H9 (cell line): ENCODE measurements at regions not wholly inside any gene's neighbourhood (a gene's known extent, or its start where the extent isn't known, plus 50 kb on each side); places are given as distances from the start of the nearest gene placed in this dataset.

Experiments used
- DNase-seq: peaks from one replicate; pipeline ENCODE4 v3.0.0-alpha.2; 2017
- H2AFZ ChIP-seq: one replicate; pipeline ENCODE4 v1.6.1; 2013; ENCODE audit warnings: mild to moderate bottlenecking, low read length, control low read depth, moderate library complexity
- H2AK5ac ChIP-seq: 2 replicates; pipeline ENCODE4 v1.6.1; 2013; ENCODE audit warnings: low read length, control low read depth, mixed read lengths; ENCODE audit not compliant: insufficient read length
- H2BK120ac ChIP-seq: one replicate; pipeline ENCODE4 v1.6.1; 2013; ENCODE audit warnings: low read depth, mild to moderate bottlenecking, low read length, control low read depth, inconsistent platforms; ENCODE audit not compliant: poor library complexity, severe bottlenecking
- H2BK12ac ChIP-seq: 2 replicates; pipeline ENCODE4 v1.6.1; 2013; ENCODE audit warnings: low read length, control low read depth, mixed read lengths, low read depth; ENCODE audit not compliant: insufficient read length
- H2BK15ac ChIP-seq: 2 replicates; pipeline ENCODE4 v1.6.1; 2013; ENCODE audit warnings: low read depth, low read length, control low read depth
- H2BK20ac ChIP-seq: one replicate; pipeline ENCODE4 v1.6.1; 2013; ENCODE audit warnings: low read depth, mild to moderate bottlenecking, low read length, control low read depth, inconsistent platforms; ENCODE audit not compliant: poor library complexity, severe bottlenecking
- H2BK5ac ChIP-seq: 2 replicates; pipeline ENCODE4 v1.6.1; 2013; ENCODE audit warnings: low read length, control low read depth, mixed read lengths; ENCODE audit not compliant: insufficient read length
- H3K14ac ChIP-seq: 2 replicates; pipeline ENCODE4 v1.6.1; 2013; ENCODE audit warnings: low read length, control low read depth; ENCODE audit not compliant: insufficient read depth
- H3K18ac ChIP-seq: 2 replicates; pipeline ENCODE4 v1.6.1; 2013; ENCODE audit warnings: low read depth, mild to moderate bottlenecking, mixed read lengths, low read length, control low read depth; ENCODE audit not compliant: insufficient read length
- H3K23ac ChIP-seq: 2 replicates; pipeline ENCODE4 v1.6.1; 2013; ENCODE audit warnings: low read length, control low read depth, mixed read lengths, low read depth; ENCODE audit not compliant: insufficient read length
- H3K23me2 ChIP-seq: 2 replicates; pipeline ENCODE4 v1.6.1; 2013; ENCODE audit warnings: low read depth, mild to moderate bottlenecking, mixed read lengths, low read length, control low read depth; ENCODE audit not compliant: insufficient read length, poor library complexity, severe bottlenecking
- H3K27ac ChIP-seq: 2 replicates; pipeline ENCODE4 v1.5.1; 2013; ENCODE audit warnings: low read length, control low read depth, mixed read lengths, low read depth; ENCODE audit not compliant: insufficient read length
- H3K27me3 ChIP-seq: 2 replicates; pipeline ENCODE4 v1.6.1; 2013; ENCODE audit warnings: low read length, control low read depth, inconsistent platforms; ENCODE audit not compliant: insufficient read depth
- H3K4ac ChIP-seq: 2 replicates; pipeline ENCODE4 v1.6.1; 2013; ENCODE audit warnings: low read depth, mild to moderate bottlenecking, control low read depth, inconsistent platforms, low read length, moderate library complexity
- H3K4me1 ChIP-seq: 2 replicates; pipeline ENCODE4 v1.6.1; 2013; ENCODE audit warnings: low read length, control low read depth, inconsistent platforms; ENCODE audit not compliant: insufficient read depth
- H3K4me2 ChIP-seq: 2 replicates; pipeline ENCODE4 v1.6.1; 2013; ENCODE audit warnings: low read length, control low read depth, mixed read lengths; ENCODE audit not compliant: insufficient read length, insufficient read depth
- H3K56ac ChIP-seq: 2 replicates; pipeline ENCODE4 v1.6.1; 2013; ENCODE audit warnings: low read depth, mild to moderate bottlenecking, mixed read lengths, low read length, control low read depth; ENCODE audit not compliant: insufficient read length
- H3K79me1 ChIP-seq: 2 replicates; pipeline ENCODE4 v1.6.1; 2013; ENCODE audit warnings: low read depth, mild to moderate bottlenecking, moderate library complexity, low read length, control low read depth, inconsistent platforms; ENCODE audit not compliant: insufficient read depth, poor library complexity, severe bottlenecking
- H3K79me2 ChIP-seq: 2 replicates; pipeline ENCODE4 v1.6.1; 2013; ENCODE audit warnings: low read length, control low read depth, inconsistent platforms; ENCODE audit not compliant: insufficient read depth
- H3K9ac ChIP-seq: 2 replicates; pipeline ENCODE4 v1.6.1; 2013; ENCODE audit warnings: low read length, control low read depth, mixed read lengths; ENCODE audit not compliant: insufficient read length; ENCODE audit errors: extremely low read depth
- H3K9me3 ChIP-seq: one replicate; pipeline ENCODE4 v1.6.1; 2013; ENCODE audit warnings: low read depth, low read length, inconsistent platforms; ENCODE audit not compliant: control insufficient read depth
- H3T11ph ChIP-seq: one replicate; pipeline ENCODE4 v1.6.1; 2013; ENCODE audit warnings: mild to moderate bottlenecking, low read length, control low read depth, inconsistent platforms
- H4K20me1 ChIP-seq: one replicate; pipeline ENCODE4 v1.6.1; 2013; ENCODE audit not compliant: control insufficient read depth, insufficient read length, insufficient read depth
- H4K5ac ChIP-seq: 2 replicates; pipeline ENCODE4 v1.6.1; 2013; ENCODE audit warnings: low read depth, mild to moderate bottlenecking, mixed read lengths, low read length, control low read depth; ENCODE audit not compliant: insufficient read length
- H4K8ac ChIP-seq: replicated peaks from 2 replicates; pipeline ENCODE4 v1.6.1; 2013; ENCODE audit warnings: low read length, control low read depth, mixed read lengths, low read depth; ENCODE audit not compliant: insufficient read length
- H4K91ac ChIP-seq: 2 replicates; pipeline ENCODE4 v1.6.1; 2013; ENCODE audit warnings: low read depth, mild to moderate bottlenecking, moderate library complexity, mixed read lengths, low read length, control low read depth; ENCODE audit not compliant: insufficient read length
- H3K27ac Mint-ChIP-seq, 3 experiments: 2 replicates in 2 of 3; 3 replicates in 1 of 3; pipeline ENCODE4 v1.8.0; 2020 to 2021; ENCODE audit warnings: mixed read lengths in 3 of 3, mild to moderate bottlenecking in 1 of 3, moderate library complexity in 1 of 3
- H3K27me3 Mint-ChIP-seq: 2 replicates; pipeline ENCODE4 v1.8.0; 2021; ENCODE audit warnings: low read depth, mild to moderate bottlenecking, moderate library complexity, mixed read lengths
- H3K36me3 Mint-ChIP-seq, 3 experiments: 2 replicates in 2 of 3; 3 replicates in 1 of 3; pipeline ENCODE4 v1.8.0; 2020 to 2021; ENCODE audit warnings: low read depth in 3 of 3, mixed read lengths in 3 of 3; ENCODE audit not compliant: insufficient read depth in 1 of 3
- H3K4me1 Mint-ChIP-seq, 2 experiments: 2 replicates each; pipeline ENCODE4 v1.8.0; 2020; ENCODE audit warnings: mixed read lengths in 2 of 2
- H3K4me3 Mint-ChIP-seq, 2 experiments: 2 replicates in 1 of 2; 3 replicates in 1 of 2; pipeline ENCODE4 v1.8.0; 2020 to 2021; ENCODE audit warnings: mild to moderate bottlenecking in 2 of 2, mixed read lengths in 2 of 2, moderate library complexity in 1 of 2
- H3K9me3 Mint-ChIP-seq, 2 experiments: 2 replicates in 1 of 2; 3 replicates in 1 of 2; pipeline ENCODE4 v1.8.0; 2020; ENCODE audit warnings: mild to moderate bottlenecking in 2 of 2, mixed read lengths in 2 of 2, moderate library complexity in 1 of 2
- WGBS: extraction: QIAGEN DNeasy Blood & Tissue Kit; methylation state at CpG from one replicate; pipeline ENCODE4 v1.1.7; 2013; ENCODE audit warnings: missing lambda C conversion rate, low lambda C conversion rate, mixed read lengths; ENCODE audit not compliant: insufficient read length; ENCODE audit errors: extremely low coverage; 5-methylcytosine and 5-hydroxymethylcytosine counted together
- TF ChIP-seq, protein P1 (sequence below): fragments of 200-600 bp; sonication (generic); conservative IDR thresholded peaks from 3 replicates; pipeline ENCODE4 v1.8.0; 2021; ENCODE audit warnings: antibody characterized with exemption, mild to moderate bottlenecking

GRCh38 chr17:68704871-68705713 is 103.9 kb upstream of the FAM20A start:
- H3K18ac ChIP-seq, result no peak overlapping the region
- DNase-seq, result no peak
- no peak overlapping the region for H3K27ac ChIP-seq
- Mint-ChIP-seq H3K36me3 (no peaks in the 10 kb centered on the region), H3K9me3 (peaks cover 0 to 3% of the 10 kb centered on the region in 2 experiments; a peak in 1 of 5 replicates), H3K27me3 (no peaks in the 10 kb centered on the region), H3K4me1 (peaks cover 8 to 12% of the 10 kb centered on the region in 2 experiments), H3K27ac (no peak overlapping the region), H3K4me3 (no peak overlapping the region)
- no peak overlapping the region for H3K9ac ChIP-seq
- no peak overlapping the region for H2BK20ac ChIP-seq
- H3K79me1 ChIP-seq, result no peaks in the 10 kb centered on the region
- H2AFZ ChIP-seq, result no peak overlapping the region
- no peaks in the 10 kb centered on the region for H3K79me2 ChIP-seq
- TF ChIP-seq, protein P1, sequence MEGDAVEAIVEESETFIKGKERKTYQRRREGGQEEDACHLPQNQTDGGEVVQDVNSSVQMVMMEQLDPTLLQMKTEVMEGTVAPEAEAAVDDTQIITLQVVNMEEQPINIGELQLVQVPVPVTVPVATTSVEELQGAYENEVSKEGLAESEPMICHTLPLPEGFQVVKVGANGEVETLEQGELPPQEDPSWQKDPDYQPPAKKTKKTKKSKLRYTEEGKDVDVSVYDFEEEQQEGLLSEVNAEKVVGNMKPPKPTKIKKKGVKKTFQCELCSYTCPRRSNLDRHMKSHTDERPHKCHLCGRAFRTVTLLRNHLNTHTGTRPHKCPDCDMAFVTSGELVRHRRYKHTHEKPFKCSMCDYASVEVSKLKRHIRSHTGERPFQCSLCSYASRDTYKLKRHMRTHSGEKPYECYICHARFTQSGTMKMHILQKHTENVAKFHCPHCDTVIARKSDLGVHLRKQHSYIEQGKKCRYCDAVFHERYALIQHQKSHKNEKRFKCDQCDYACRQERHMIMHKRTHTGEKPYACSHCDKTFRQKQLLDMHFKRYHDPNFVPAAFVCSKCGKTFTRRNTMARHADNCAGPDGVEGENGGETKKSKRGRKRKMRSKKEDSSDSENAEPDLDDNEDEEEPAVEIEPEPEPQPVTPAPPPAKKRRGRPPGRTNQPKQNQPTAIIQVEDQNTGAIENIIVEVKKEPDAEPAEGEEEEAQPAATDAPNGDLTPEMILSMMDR, result no peak
- no peak overlapping the region for H4K8ac ChIP-seq
- no peak overlapping the region for H3K56ac ChIP-seq
- no peaks in the 10 kb centered on the region for H3K4me1 ChIP-seq
- H2BK15ac ChIP-seq, result no peak overlapping the region
- H3K23me2 ChIP-seq, result no peaks in the 10 kb centered on the region
- H3K4ac ChIP-seq, result no peak overlapping the region
- no peak overlapping the region for H2BK12ac ChIP-seq
- no peaks in the 10 kb centered on the region for H3K27me3 ChIP-seq
- H3K4me2 ChIP-seq, result no peak overlapping the region
- H4K5ac ChIP-seq, result no peak overlapping the region
- H3K14ac ChIP-seq, result no peak overlapping the region
- no peak overlapping the region for H4K91ac ChIP-seq
- H2AK5ac ChIP-seq, result no peak overlapping the region
- no peak overlapping the region for H2BK120ac ChIP-seq
- H2BK5ac ChIP-seq, result no peak overlapping the region
- H3K9me3 ChIP-seq, result no peaks in the 10 kb centered on the region
- no CpG with 5 or more reads among the region's 11 CpGs for WGBS
- H4K20me1 ChIP-seq, result no peaks in the 10 kb centered on the region
- H3K23ac ChIP-seq, result no peak overlapping the region
- no peak overlapping the region for H3T11ph ChIP-seq
